ENCODE measurements at regions not wholly inside any gene's neighbourhood (a gene's known extent, or its start where the extent isn't known, plus 50 kb on each side); places are given as distances from the start of the nearest gene placed in this dataset.

- Mint-ChIP-seq H3K27ac (ENCODE audit: unreplicated experiment) (no peak overlapping the region), H3K36me3 (ENCODE audit: insufficient read depth, unreplicated experiment) (no peaks in the 10 kb centered on the region), H3K4me3 (ENCODE audit: low read depth, unreplicated experiment) (no peak overlapping the region), H3K9me3 (ENCODE audit: low read depth, unreplicated experiment) (no peaks in the 10 kb centered on the region), H3K27me3 (ENCODE audit: unreplicated experiment) (peaks cover 85% of the 10 kb centered on the region), H3K4me1 (ENCODE audit: low read depth, unreplicated experiment) (no peaks in the 10 kb centered on the region)
- DNase-seq, result no peak
- intact Hi-C loops (cut with micrococcal nuclease; ENCODE audit: unreplicated experiment), result no loop called here
- no TSS peak for BruUV-seq (replicated peaks)
- CTCF ChIA-PET, result no interaction called here
- no peak for TF ChIP-seq CTCF (IDR thresholded peaks at IDR 0.05; ENCODE audit: unreplicated experiment)
Observed at GRCh38 chr15:79230766-79231165, 51.8 kb upstream of the ANKRD34C start.

GRCh38 chr15:79222808-79223207 lies 59.7 kb upstream of the ANKRD34C start:
- CTCF ChIA-PET, result interaction anchor here (2.0 kb wide), 1 partner anchor 15 kb away, joined by 6 read pairs; no protein-coding TSS in a partner anchor
- no peak for TF ChIP-seq CTCF (IDR thresholded peaks at IDR 0.05; ENCODE audit: unreplicated experiment)
- Mint-ChIP-seq H3K27me3 (ENCODE audit: unreplicated experiment) (peaks cover 94% of the 10 kb centered on the region), H3K9me3 (ENCODE audit: low read depth, unreplicated experiment) (no peaks in the 10 kb centered on the region), H3K36me3 (ENCODE audit: insufficient read depth, unreplicated experiment) (no peaks in the 10 kb centered on the region), H3K27ac (ENCODE audit: unreplicated experiment) (no peak overlapping the region), H3K4me1 (ENCODE audit: low read depth, unreplicated experiment) (no peaks in the 10 kb centered on the region), H3K4me3 (ENCODE audit: low read depth, unreplicated experiment) (no peak overlapping the region)
- intact Hi-C loops (cut with micrococcal nuclease; ENCODE audit: unreplicated experiment), result no loop called here
- DNase-seq, result no peak
- BruUV-seq (replicated peaks), result no TSS peak

- peak; percentile 40 for DNase-seq
- intact Hi-C loops (cut with micrococcal nuclease; ENCODE audit: unreplicated experiment), result no loop called here
- no peak overlapping the region for H3K4me3 Mint-ChIP-seq (ENCODE audit: low read depth, unreplicated experiment)
- H3K4me1 Mint-ChIP-seq (ENCODE audit: low read depth, unreplicated experiment), result no peaks in the 10 kb centered on the region
- CTCF ChIA-PET, result interaction anchor here (0.9 to 2.0 kb wide), 3 partner anchors 14 to 118 kb away, joined by 3 to 6 read pairs (median 4); no protein-coding TSS in a partner anchor
- no peak for TF ChIP-seq CTCF (IDR thresholded peaks at IDR 0.05; ENCODE audit: unreplicated experiment)
- BruUV-seq (replicated peaks), result no TSS peak
- H3K9me3 Mint-ChIP-seq (ENCODE audit: low read depth, unreplicated experiment), result no peaks in the 10 kb centered on the region
- peaks cover 94% of the 10 kb centered on the region for H3K27me3 Mint-ChIP-seq (ENCODE audit: unreplicated experiment)
- H3K36me3 Mint-ChIP-seq (ENCODE audit: insufficient read depth, unreplicated experiment), result no peaks in the 10 kb centered on the region
- no peak overlapping the region for H3K27ac Mint-ChIP-seq (ENCODE audit: unreplicated experiment)
Observed at GRCh38 chr15:79221696-79222095, 60.8 kb upstream of the ANKRD34C start.

- CTCF ChIA-PET, result no interaction called here
- Mint-ChIP-seq H3K36me3 (ENCODE audit: insufficient read depth, unreplicated experiment) (no peaks in the 10 kb centered on the region), H3K4me3 (ENCODE audit: low read depth, unreplicated experiment) (no peak overlapping the region), H3K27me3 (ENCODE audit: unreplicated experiment) (peaks cover 93% of the 10 kb centered on the region), H3K27ac (ENCODE audit: unreplicated experiment) (no peak overlapping the region), H3K4me1 (ENCODE audit: low read depth, unreplicated experiment) (no peaks in the 10 kb centered on the region), H3K9me3 (ENCODE audit: low read depth, unreplicated experiment) (no peaks in the 10 kb centered on the region)
- intact Hi-C loops (cut with micrococcal nuclease; ENCODE audit: unreplicated experiment), result no loop called here
- BruUV-seq (replicated peaks), result no TSS peak
- TF ChIP-seq CTCF (IDR thresholded peaks at IDR 0.05; ENCODE audit: unreplicated experiment), result no peak
- no peak for DNase-seq
Observed at GRCh38 chr15:79219393-79220056, 63.0 kb upstream of the ANKRD34C start.

Data from Calu3 (cell line).